SK-N-SH (cell line): ENCODE measurements at regions not wholly inside any gene's neighbourhood (a gene's known extent, or its start where the extent isn't known, plus 50 kb on each side); places are given as distances from the start of the nearest gene placed in this dataset.

Experiments
- CTCF ChIA-PET: fragments of 300-600, 350-600 bp; formaldehyde crosslinking; extraction: SDS; loops from one replicate; lab custom pipeline; 2021; lab: Yijun Ruan, JAX
- POLR2A ChIA-PET: fragments of 350-600 bp; sonication (Branson Sonifier 250); formaldehyde crosslinking; extraction: SDS; loops from one replicate; lab custom pipeline; 2020; ENCODE audit warnings: antibody characterized with exemption, inconsistent platforms; lab: Yijun Ruan, JAX
- DNase-seq: peaks from one replicate; pipeline ENCODE4 v3.0.0; 2012
- H2AFZ ChIP-seq: fragments of 200-600 bp; sonication (generic); 2 replicates; pipeline ENCODE4 v1.8.1; 2016; ENCODE audit warnings: antibody characterized with exemption, mild to moderate bottlenecking, low read depth
- H3F3A ChIP-seq: fragments of 200-600 bp; sonication (generic); replicated peaks from 2 replicates; pipeline ENCODE3; 2016; ENCODE audit warnings: antibody characterized with exemption, mild to moderate bottlenecking; ENCODE audit not compliant: insufficient read depth
- H3K27ac ChIP-seq, 2 experiments: fragments of 200-500 bp in 1 of 2; fragments of 200-600 bp in 1 of 2; sonication (Bioruptor generic) in 1 of 2; sonication (generic), shearing (Covaris generic) in 1 of 2; 2 replicates each; pipeline versions ENCODE4 v1.5.1 to v1.6.1; 2014 to 2016; ENCODE audit warnings: low read depth in 2 of 2, inconsistent platforms in 1 of 2, low read length in 1 of 2, mild to moderate bottlenecking in 1 of 2, mixed read lengths in 1 of 2
- H3K27me3 ChIP-seq: fragments of 200-600 bp; sonication (generic), shearing (Covaris generic); 2 replicates; pipeline ENCODE4 v1.6.1; 2016; ENCODE audit warnings: mixed run types; ENCODE audit not compliant: insufficient read depth
- H3K36me3 ChIP-seq, 2 experiments: fragments of 200-500 bp in 1 of 2; fragments of 200-600 bp in 1 of 2; sonication (Bioruptor generic) in 1 of 2; sonication (generic) in 1 of 2; replicated peaks in 1 of 2; 2 replicates each; pipeline versions ENCODE3 to v1.5.1; 2014 to 2016; ENCODE audit warnings: low read length in 1 of 2, mild to moderate bottlenecking in 1 of 2; ENCODE audit not compliant: insufficient read depth in 2 of 2, control insufficient read depth in 1 of 2
- H3K4me1 ChIP-seq, 2 experiments: fragments of 200-500 bp in 1 of 2; fragments of 200-600 bp in 1 of 2; sonication (Bioruptor generic) in 1 of 2; sonication (generic), shearing (Covaris generic) in 1 of 2; 2 replicates each; pipeline versions ENCODE4 v1.5.1 to v1.6.1; 2014 to 2016; ENCODE audit warnings: low read depth in 1 of 2, low read length in 1 of 2, mixed run types in 1 of 2; ENCODE audit not compliant: insufficient read depth in 2 of 2, control insufficient read depth in 1 of 2
- H3K4me2 ChIP-seq: fragments of 200-600 bp; sonication (generic), shearing (Covaris generic); 2 replicates; pipeline ENCODE4 v1.6.1; 2017; ENCODE audit warnings: mixed run types
- H3K4me3 ChIP-seq, 2 experiments: fragments of 200-500 bp in 1 of 2; fragments of 200-600 bp in 1 of 2; sonication (Bioruptor generic) in 1 of 2; sonication (generic), shearing (Covaris generic) in 1 of 2; 2 replicates each; pipeline versions ENCODE4 v1.5.1 to v1.8.1; 2014 to 2016; ENCODE audit warnings: low read depth in 2 of 2, inconsistent platforms in 1 of 2, low read length in 1 of 2, mild to moderate bottlenecking in 1 of 2, mixed read lengths in 1 of 2, moderate library complexity in 1 of 2
- H3K79me2 ChIP-seq: fragments of 200-600 bp; sonication (generic); 2 replicates; pipeline ENCODE4 v1.8.1; 2017; ENCODE audit warnings: mild to moderate bottlenecking; ENCODE audit not compliant: insufficient read depth
- H3K9ac ChIP-seq: fragments of 200-600 bp; sonication (generic); 2 replicates; pipeline ENCODE4 v1.6.1; 2017; ENCODE audit warnings: mixed run types
- H3K9me2 ChIP-seq: fragments of 200-600 bp; sonication (generic); 2 replicates; pipeline ENCODE4 v1.6.1; 2017; ENCODE audit warnings: mixed run types
- H3K9me3 ChIP-seq: fragments of 200-600 bp; sonication (generic); 2 replicates; pipeline ENCODE4 v1.6.1; 2017; ENCODE audit warnings: mixed run types, mild to moderate bottlenecking, moderate library complexity
- H4K20me1 ChIP-seq: fragments of 200-600 bp; sonication (generic); 2 replicates; pipeline ENCODE4 v1.6.1; 2017; ENCODE audit warnings: mild to moderate bottlenecking, mixed run types; ENCODE audit not compliant: insufficient read depth
- CHD2 ChIP-seq: fragments of 150-350 bp; IDR thresholded peaks from 2 replicates; pipeline ENCODE4 v1.6.1; 2018; ENCODE audit warnings: low read length; ENCODE audit not compliant: partially characterized antibody
- EZH2phosphoT487 ChIP-seq: fragments of 200-600 bp; sonication (generic); IDR thresholded peaks from 2 replicates; pipeline ENCODE4 v1.6.1; 2017; ENCODE audit warnings: low read depth, mixed run types, mild to moderate bottlenecking, antibody characterized with exemption, moderate library complexity, borderline replicate concordance
- FOSL2 ChIP-seq: IDR thresholded peaks from 2 replicates; pipeline ENCODE4 v1.4.0; 2012; ENCODE audit warnings: low read depth, mild to moderate bottlenecking, moderate library complexity, borderline replicate concordance
- FOXJ3 ChIP-seq: sonication (generic); formaldehyde crosslinking; IDR thresholded peaks from 2 replicates; pipeline ENCODE4 v1.5.1; 2020; ENCODE audit warnings: mild to moderate bottlenecking, missing genetic modification reagents
- FOXM1 ChIP-seq: IDR thresholded peaks from 2 replicates; pipeline ENCODE4 v1.4.0; 2012; ENCODE audit warnings: low read depth, mild to moderate bottlenecking
- GATA2 ChIP-seq: sonication (generic); formaldehyde crosslinking; IDR thresholded peaks from 2 replicates; pipeline ENCODE4 v1.5.0; 2020; ENCODE audit warnings: mild to moderate bottlenecking, missing genetic modification reagents
- MXI1 ChIP-seq: IDR thresholded peaks from 2 replicates; pipeline ENCODE4 v1.6.1; 2012; ENCODE audit warnings: mild to moderate bottlenecking, low read depth, low read length, improper control_type of control experiment
- NFIC ChIP-seq: IDR thresholded peaks from 2 replicates; pipeline ENCODE4 v1.4.0; 2012; ENCODE audit warnings: borderline replicate concordance
- NRF1 ChIP-seq: IDR thresholded peaks from 2 replicates; pipeline ENCODE4 v1.6.1; 2012; ENCODE audit warnings: low read depth, mild to moderate bottlenecking, low read length
- POLR2AphosphoS5 ChIP-seq: IDR thresholded peaks from 2 replicates; pipeline ENCODE4 v1.6.1; 2012; ENCODE audit warnings: low read depth, low read length
- RAD21 ChIP-seq: IDR thresholded peaks from 2 replicates; pipeline ENCODE4 v1.6.1; 2012; ENCODE audit warnings: mild to moderate bottlenecking, low read length
- RCOR1 ChIP-seq: fragments of 150-350 bp; IDR thresholded peaks from 2 replicates; pipeline ENCODE4 v1.6.1; 2017; ENCODE audit warnings: antibody characterized with exemption, low read length
- REST ChIP-seq: IDR thresholded peaks from 2 replicates; pipeline ENCODE4 v1.6.1; 2012; ENCODE audit warnings: mild to moderate bottlenecking, low read depth, low read length, moderate library complexity
- RFX5 ChIP-seq: IDR thresholded peaks from 2 replicates; pipeline ENCODE4 v1.6.1; 2012; ENCODE audit warnings: mild to moderate bottlenecking, improper control_type of control experiment, low read length
- RXRA ChIP-seq: IDR thresholded peaks from 2 replicates; pipeline ENCODE4 v1.4.0; 2012; ENCODE audit warnings: low read depth, mild to moderate bottlenecking, borderline replicate concordance
- SMC3 ChIP-seq: IDR thresholded peaks from 2 replicates; pipeline ENCODE4 v1.6.1; 2012; ENCODE audit warnings: low read depth, low read length, improper control_type of control experiment
- TCF12 ChIP-seq: IDR thresholded peaks from 2 replicates; pipeline ENCODE4 v1.4.0; 2012
- USF2 ChIP-seq: fragments of 150-350 bp; IDR thresholded peaks from 2 replicates; pipeline ENCODE4 v1.6.1; 2017; ENCODE audit warnings: antibody characterized with exemption, low read length, low read depth, borderline replicate concordance
- WGBS: methylation state at CpG from one replicate; pipeline ENCODE4 v1.1.6; 2017; ENCODE audit warnings: low lambda C conversion rate; 5-methylcytosine and 5-hydroxymethylcytosine counted together
- TF ChIP-seq, protein P1 (sequence below): fragments of 150-350 bp; IDR thresholded peaks from 2 replicates; pipeline ENCODE4 v1.6.1; 2016; ENCODE audit warnings: mild to moderate bottlenecking, low read depth, low read length
- TF ChIP-seq, protein P2 (sequence below): IDR thresholded peaks from 2 replicates; pipeline ENCODE4 v1.4.0; 2012; ENCODE audit warnings: low read depth

DNA sequence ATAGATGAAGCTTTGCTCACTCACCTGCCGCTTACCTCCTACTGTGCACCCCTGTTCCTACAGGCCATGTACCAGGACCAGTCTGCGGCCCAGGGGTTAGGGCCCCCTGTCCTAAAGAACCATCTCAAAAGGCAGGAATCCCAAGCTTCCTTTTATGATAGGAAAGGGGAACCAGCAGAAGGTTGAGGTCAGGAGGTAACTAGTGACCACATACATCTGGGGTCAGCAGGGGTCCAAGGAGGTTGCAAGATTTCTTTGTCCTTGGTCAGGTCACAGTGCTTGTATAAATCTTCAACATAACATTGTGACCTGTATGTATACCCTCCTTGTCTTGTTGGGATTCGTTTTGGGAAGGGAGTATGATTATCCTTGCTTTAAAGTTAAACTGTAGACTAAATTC, 73.8 kb downstream of the OAT start:
- TF ChIP-seq TCF12 (no peak), EZH2phosphoT487 (no peak), RCOR1 (no peak), FOSL2 (no peak), FOXJ3 (CRISPR knock-in tag) (no peak), RFX5 (no peak), RXRA (no peak), FOXM1 (no peak), RAD21 (no peak), GATA2 (CRISPR knock-in tag) (no peak), NFIC (no peak), MXI1 (no peak), NRF1 (no peak)
- TF ChIP-seq, protein P1, sequence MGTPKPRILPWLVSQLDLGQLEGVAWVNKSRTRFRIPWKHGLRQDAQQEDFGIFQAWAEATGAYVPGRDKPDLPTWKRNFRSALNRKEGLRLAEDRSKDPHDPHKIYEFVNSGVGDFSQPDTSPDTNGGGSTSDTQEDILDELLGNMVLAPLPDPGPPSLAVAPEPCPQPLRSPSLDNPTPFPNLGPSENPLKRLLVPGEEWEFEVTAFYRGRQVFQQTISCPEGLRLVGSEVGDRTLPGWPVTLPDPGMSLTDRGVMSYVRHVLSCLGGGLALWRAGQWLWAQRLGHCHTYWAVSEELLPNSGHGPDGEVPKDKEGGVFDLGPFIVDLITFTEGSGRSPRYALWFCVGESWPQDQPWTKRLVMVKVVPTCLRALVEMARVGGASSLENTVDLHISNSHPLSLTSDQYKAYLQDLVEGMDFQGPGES = no peak
- Histone ChIP-seq H3K9me3 (no peaks in the 10 kb centered on the region), H3K9ac (no peak overlapping the region), H3K27ac (no peak overlapping the region), H4K20me1 (no peaks in the 10 kb centered on the region), H2AFZ (no peak overlapping the region), H3K4me3 (no peak overlapping the region), H3K4me2 (no peak overlapping the region), H3K4me1 (no peaks in the 10 kb centered on the region), H3K79me2 (no peaks in the 10 kb centered on the region), H3K36me3 (no peaks in the 10 kb centered on the region), H3K27me3 (no peaks in the 10 kb centered on the region), H3F3A (no peaks in the 10 kb centered on the region), H3K9me2 (no peaks in the 10 kb centered on the region)
- ChIA-PET POLR2A (no interaction called here), CTCF (interaction anchor here (0.6 to 1.1 kb wide), 3 partner anchors 9 to 350 kb away, joined by 3 read pairs; no protein-coding TSS in a partner anchor)
- WGBS = 53% methylated on average over 3 of the region's 3 CpGs
- no peak for DNase-seq

- no peak for TF ChIP-seq GATA2 (CRISPR knock-in tag)
- TF ChIP-seq POLR2AphosphoS5 = no peak
- TF ChIP-seq, protein P2, sequence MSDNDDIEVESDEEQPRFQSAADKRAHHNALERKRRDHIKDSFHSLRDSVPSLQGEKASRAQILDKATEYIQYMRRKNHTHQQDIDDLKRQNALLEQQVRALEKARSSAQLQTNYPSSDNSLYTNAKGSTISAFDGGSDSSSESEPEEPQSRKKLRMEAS = no peak
- TF ChIP-seq RAD21 = no peak
- no peak for TF ChIP-seq REST
- TF ChIP-seq, protein P1 = no peak
- no peak for TF ChIP-seq FOSL2
- TF ChIP-seq FOXJ3 (CRISPR knock-in tag) = no peak
- TF ChIP-seq CHD2 = no peak
- no peak for TF ChIP-seq USF2
- no peak for TF ChIP-seq SMC3
- no peak for TF ChIP-seq MXI1
- TF ChIP-seq TCF12 = no peak
- no peak for TF ChIP-seq NRF1
- no peak for DNase-seq
- Histone ChIP-seq H3K4me1 (no peaks in the 10 kb centered on the region; a peak in 1 of 4 replicates), H3K27ac (no peak overlapping the region), H3K36me3 (no peaks in the 10 kb centered on the region), H2AFZ (no peak overlapping the region), H3K4me2 (no peak overlapping the region), H3K4me3 (no peak overlapping the region), H3K9me2 (no peaks in the 10 kb centered on the region), H3K9ac (no peak overlapping the region), H3K27me3 (no peaks in the 10 kb centered on the region), H3K79me2 (no peaks in the 10 kb centered on the region), H4K20me1 (no peaks in the 10 kb centered on the region), H3K9me3 (no peaks in the 10 kb centered on the region), H3F3A (no peaks in the 10 kb centered on the region)
- 46% methylated on average over 8 of the region's 8 CpGs for WGBS
- ChIA-PET POLR2A (no interaction called here), CTCF (interaction anchor here (1.0 to 1.1 kb wide), 2 partner anchors 9 to 349 kb away, joined by 3 read pairs; no protein-coding TSS in a partner anchor)
Observed at GRCh38 chr10:124344266-124344590, 74.5 kb downstream of the OAT start.
